ENCODE measurements at regions not wholly inside any gene's neighbourhood (a gene's known extent, or its start where the extent isn't known, plus 50 kb on each side); places are given as distances from the start of the nearest gene placed in this dataset.

- H3K4me3 Mint-ChIP-seq: no peak overlapping the region
Measured at GRCh38 chr3:69540706-69541581, 155.1 kb upstream of the FRMD4B start.

GRCh38 chr3:69539134-69539533 lies 153.2 kb upstream of the FRMD4B start:
- H3K9me3 Mint-ChIP-seq: no peaks in the 10 kb centered on the region
- H3K27me3 Mint-ChIP-seq: peaks cover 28% of the 10 kb centered on the region
- no peak overlapping the region for H3K27ac Mint-ChIP-seq
- H3K4me3 Mint-ChIP-seq: no peak overlapping the region
- peaks cover 0 to 6% (median 2%) of the 10 kb centered on the region in 3 donors for H3K4me1 Mint-ChIP-seq
- no peaks in the 10 kb centered on the region for H3K36me3 Mint-ChIP-seq

More at GRCh38 chr3:69540706-69541581, 155.1 kb upstream of the FRMD4B start:
- H3K9me3 Mint-ChIP-seq: no peaks in the 10 kb centered on the region
- no peaks in the 10 kb centered on the region for H3K36me3 Mint-ChIP-seq
- H3K27ac Mint-ChIP-seq: peak overlapping the region in 1 of 3 donors; percentile 74
- peaks cover 28% of the 10 kb centered on the region for H3K27me3 Mint-ChIP-seq
- peaks cover 0 to 6% (median 2%) of the 10 kb centered on the region in 3 donors for H3K4me1 Mint-ChIP-seq

- Mint-ChIP-seq H3K27ac (no peak overlapping the region), H3K27me3 (peaks cover 23% of the 10 kb centered on the region), H3K4me3 (no peak overlapping the region)
Measured at GRCh38 chr3:69538281-69538680, 152.4 kb upstream of the FRMD4B start.

GRCh38 chr3:69536306-69537020 lies 150.6 kb upstream of the FRMD4B start:
- Mint-ChIP-seq H3K27me3 (peaks cover 10% of the 10 kb centered on the region), H3K4me1 (peaks cover 0 to 3% (median 2%) of the 10 kb centered on the region in 3 donors), H3K4me3 (no peak overlapping the region), H3K9me3 (no peaks in the 10 kb centered on the region), H3K36me3 (no peaks in the 10 kb centered on the region), H3K27ac (no peak overlapping the region)

More at GRCh38 chr3:69538281-69538680, 152.4 kb upstream of the FRMD4B start:
- H3K36me3 Mint-ChIP-seq: no peaks in the 10 kb centered on the region
- H3K4me1 Mint-ChIP-seq: peaks cover 0 to 6% (median 2%) of the 10 kb centered on the region in 3 donors
- H3K9me3 Mint-ChIP-seq: no peaks in the 10 kb centered on the region

- Mint-ChIP-seq H3K27ac (no peak overlapping the region), H3K27me3 (peaks cover 1% of the 10 kb centered on the region), H3K36me3 (no peaks in the 10 kb centered on the region), H3K4me3 (no peak overlapping the region), H3K4me1 (no peaks in the 10 kb centered on the region), H3K9me3 (no peaks in the 10 kb centered on the region)
Measured at GRCh38 chr3:69535613-69536012, 149.7 kb upstream of the FRMD4B start.

GRCh38 chr3:69532547-69533224 lies 146.8 kb upstream of the FRMD4B start:
- no peak overlapping the region for H3K27ac Mint-ChIP-seq
- H3K27me3 Mint-ChIP-seq: no peaks in the 10 kb centered on the region
- no peaks in the 10 kb centered on the region for H3K36me3 Mint-ChIP-seq
- peaks cover 0 to 4% (median 2%) of the 10 kb centered on the region in 3 donors for H3K9me3 Mint-ChIP-seq
- H3K4me3 Mint-ChIP-seq: no peak overlapping the region
- H3K4me1 Mint-ChIP-seq: peaks cover 0 to 2% (median 0%) of the 10 kb centered on the region in 3 donors

- no peaks in the 10 kb centered on the region for H3K36me3 Mint-ChIP-seq
- no peaks in the 10 kb centered on the region for H3K27me3 Mint-ChIP-seq
- H3K27ac Mint-ChIP-seq: no peak overlapping the region
- H3K9me3 Mint-ChIP-seq: peaks cover 0 to 4% (median 2%) of the 10 kb centered on the region in 3 donors
- H3K4me1 Mint-ChIP-seq: peaks cover 0 to 2% (median 0%) of the 10 kb centered on the region in 3 donors
- no peak overlapping the region for H3K4me3 Mint-ChIP-seq
Measured at GRCh38 chr3:69531576-69532546, 146.0 kb upstream of the FRMD4B start.

- Mint-ChIP-seq H3K27me3 (no peaks in the 10 kb centered on the region), H3K4me3 (no peak overlapping the region), H3K9me3 (peaks cover 0 to 4% (median 2%) of the 10 kb centered on the region in 3 donors), H3K36me3 (no peaks in the 10 kb centered on the region), H3K4me1 (peaks cover 0 to 2% (median 0%) of the 10 kb centered on the region in 3 donors), H3K27ac (no peak overlapping the region)
Measured at GRCh38 chr3:69530554-69530953, 144.7 kb upstream of the FRMD4B start.

- Mint-ChIP-seq H3K36me3 (peaks cover 2% of the 10 kb centered on the region), H3K9me3 (peaks cover 0 to 14% (median 2%) of the 10 kb centered on the region in 3 donors), H3K27ac (no peak overlapping the region), H3K27me3 (no peaks in the 10 kb centered on the region), H3K4me3 (no peak overlapping the region), H3K4me1 (peaks cover 0 to 2% (median 0%) of the 10 kb centered on the region in 3 donors)
Measured at GRCh38 chr3:69527498-69527897, 141.6 kb upstream of the FRMD4B start.

GRCh38 chr3:69524816-69525215 lies 138.9 kb upstream of the FRMD4B start:
- H3K4me1 Mint-ChIP-seq: peaks cover 0 to 2% (median 0%) of the 10 kb centered on the region in 3 donors
- no peak overlapping the region for H3K27ac Mint-ChIP-seq
- peaks cover 2% of the 10 kb centered on the region for H3K36me3 Mint-ChIP-seq
- no peak overlapping the region for H3K4me3 Mint-ChIP-seq
- H3K9me3 Mint-ChIP-seq: peaks cover 0 to 14% (median 2%) of the 10 kb centered on the region in 3 donors
- H3K27me3 Mint-ChIP-seq: no peaks in the 10 kb centered on the region

GRCh38 chr3:69521286-69521685 lies 135.4 kb upstream of the FRMD4B start:
- no peak overlapping the region for H3K4me3 Mint-ChIP-seq
- H3K4me1 Mint-ChIP-seq: no peaks in the 10 kb centered on the region
- peaks cover 0 to 10% (median 2%) of the 10 kb centered on the region in 3 donors for H3K9me3 Mint-ChIP-seq
- H3K27ac Mint-ChIP-seq: no peak overlapping the region
- H3K27me3 Mint-ChIP-seq: no peaks in the 10 kb centered on the region
- peaks cover 2% of the 10 kb centered on the region for H3K36me3 Mint-ChIP-seq

GRCh38 chr3:69511361-69511760 lies 125.5 kb upstream of the FRMD4B start:
- no peaks in the 10 kb centered on the region for H3K27me3 Mint-ChIP-seq
- peaks cover 4 to 8% (median 7%) of the 10 kb centered on the region in 3 donors for H3K9me3 Mint-ChIP-seq
- no peak overlapping the region for H3K4me3 Mint-ChIP-seq
- no peaks in the 10 kb centered on the region for H3K36me3 Mint-ChIP-seq
- H3K27ac Mint-ChIP-seq: no peak overlapping the region
- H3K4me1 Mint-ChIP-seq: no peaks in the 10 kb centered on the region

GRCh38 chr3:69510481-69511030 lies 124.7 kb upstream of the FRMD4B start:
- no peaks in the 10 kb centered on the region for H3K27me3 Mint-ChIP-seq
- no peaks in the 10 kb centered on the region for H3K4me1 Mint-ChIP-seq
- H3K4me3 Mint-ChIP-seq: no peak overlapping the region
- H3K36me3 Mint-ChIP-seq: no peaks in the 10 kb centered on the region
- peaks cover 4 to 8% (median 7%) of the 10 kb centered on the region in 3 donors for H3K9me3 Mint-ChIP-seq
- H3K27ac Mint-ChIP-seq: no peak overlapping the region

GRCh38 chr3:69509288-69509687 lies 123.4 kb upstream of the FRMD4B start:
- no peaks in the 10 kb centered on the region for H3K4me1 Mint-ChIP-seq
- no peak overlapping the region for H3K4me3 Mint-ChIP-seq
- H3K27me3 Mint-ChIP-seq: no peaks in the 10 kb centered on the region
- H3K27ac Mint-ChIP-seq: no peak overlapping the region
- H3K36me3 Mint-ChIP-seq: no peaks in the 10 kb centered on the region
- peaks cover 3 to 7% (median 4%) of the 10 kb centered on the region in 3 donors for H3K9me3 Mint-ChIP-seq
